ENCODE measurements at regions not wholly inside any gene's neighbourhood (a gene's known extent, or its start where the extent isn't known, plus 50 kb on each side); places are given as distances from the start of the nearest gene placed in this dataset.

- no peak for DNase-seq (ENCODE audit: extremely low spot score, insufficient read length, low read depth)
- no peak for FAIRE-seq
These were observed 386.5 kb downstream of the INHBA start for GRCh38 chr7:41316410-41316809.

GRCh38 chr7:41315764-41316163 is 387.1 kb downstream of the INHBA start:
- FAIRE-seq = no peak
- DNase-seq (ENCODE audit: extremely low spot score, insufficient read length, low read depth) = no peak

- no peak for FAIRE-seq
- DNase-seq (ENCODE audit: extremely low spot score, insufficient read length, low read depth) = no peak
These were observed 389.7 kb downstream of the INHBA start for GRCh38 chr7:41313171-41313570.

- no peak for FAIRE-seq
- no peak for DNase-seq (ENCODE audit: extremely low spot score, insufficient read length, low read depth)
These were observed 390.7 kb downstream of the INHBA start for GRCh38 chr7:41312235-41312634.

GRCh38 chr7:41311301-41311700 is 391.6 kb downstream of the INHBA start:
- no peak for DNase-seq (ENCODE audit: extremely low spot score, insufficient read length, low read depth)
- no peak for FAIRE-seq

GRCh38 chr7:41306486-41306885 is 396.4 kb downstream of the INHBA start:
- FAIRE-seq (no peak), DNase-seq (ENCODE audit: extremely low spot score, insufficient read length, low read depth) (no peak)

- FAIRE-seq (no peak), DNase-seq (ENCODE audit: extremely low spot score, insufficient read length, low read depth) (no peak)
These were observed 397.9 kb downstream of the INHBA start for GRCh38 chr7:41305001-41305400.

- FAIRE-seq = no peak
- DNase-seq (ENCODE audit: extremely low spot score, insufficient read length, low read depth) = no peak
These were observed 399.2 kb downstream of the INHBA start for GRCh38 chr7:41303709-41304108.

- no peak for DNase-seq (ENCODE audit: extremely low spot score, insufficient read length, low read depth)
- FAIRE-seq = no peak
These were observed 404.5 kb downstream of the INHBA start for GRCh38 chr7:41298409-41298808.

- FAIRE-seq (no peak), DNase-seq (ENCODE audit: extremely low spot score, insufficient read length, low read depth) (no peak)
These were observed 405.7 kb downstream of the INHBA start for GRCh38 chr7:41297166-41297565.

GRCh38 chr7:41295455-41295815 is 407.5 kb downstream of the INHBA start:
- no peak for FAIRE-seq
- no peak for DNase-seq (ENCODE audit: extremely low spot score, insufficient read length, low read depth)

GRCh38 chr7:41294556-41295454 is 408.1 kb downstream of the INHBA start:
- DNase-seq (ENCODE audit: extremely low spot score, insufficient read length, low read depth) = no peak

GRCh38 chr7:41292487-41292886 is 410.4 kb downstream of the INHBA start:
- DNase-seq (ENCODE audit: extremely low spot score, insufficient read length, low read depth) (no peak), FAIRE-seq (no peak)

More at GRCh38 chr7:41294556-41295454, 408.1 kb downstream of the INHBA start:
- no peak for FAIRE-seq

GRCh38 chr7:41287559-41288335 is 415.1 kb downstream of the INHBA start:
- FAIRE-seq (no peak), DNase-seq (ENCODE audit: extremely low spot score, insufficient read length, low read depth) (no peak)

- FAIRE-seq (no peak), DNase-seq (ENCODE audit: extremely low spot score, insufficient read length, low read depth) (no peak)
These were observed 422.4 kb downstream of the INHBA start for GRCh38 chr7:41280491-41280890.

GRCh38 chr7:41277561-41277960 is 425.3 kb downstream of the INHBA start:
- FAIRE-seq = no peak
- no peak for DNase-seq (ENCODE audit: extremely low spot score, insufficient read length, low read depth)

GRCh38 chr7:41275255-41275654 is 427.6 kb downstream of the INHBA start:
- FAIRE-seq (no peak), DNase-seq (ENCODE audit: extremely low spot score, insufficient read length, low read depth) (no peak)

GRCh38 chr7:41274179-41274578 is 428.7 kb downstream of the INHBA start:
- FAIRE-seq = no peak

GRCh38 chr7:41272664-41273063 is 430.2 kb downstream of the INHBA start:
- FAIRE-seq = no peak
- no peak for DNase-seq (ENCODE audit: extremely low spot score, insufficient read length, low read depth)

More at GRCh38 chr7:41274179-41274578, 428.7 kb downstream of the INHBA start:
- no peak for DNase-seq (ENCODE audit: extremely low spot score, insufficient read length, low read depth)

- no peak for DNase-seq (ENCODE audit: extremely low spot score, insufficient read length, low read depth)
- no peak for FAIRE-seq
These were observed 434.0 kb downstream of the INHBA start for GRCh38 chr7:41268878-41269277.

- FAIRE-seq (no peak), DNase-seq (ENCODE audit: extremely low spot score, insufficient read length, low read depth) (no peak)
These were observed 441.8 kb downstream of the INHBA start for GRCh38 chr7:41261080-41261479.

All from GM18507 (cell line).